OCI-LY3 (cell line): ENCODE measurements at regions not wholly inside any gene's neighbourhood (a gene's known extent, or its start where the extent isn't known, plus 50 kb on each side); places are given as distances from the start of the nearest gene placed in this dataset.

Source experiments
- H2AFZ ChIP-seq: fragments of 200-600, 300-600 bp; shearing (Covaris generic); 2 replicates; pipeline ENCODE4 v1.6.0; 2014; ENCODE audit warnings: antibody characterized with exemption, low read depth, low read length
- H3K27ac ChIP-seq: fragments of 200-600, 300-600 bp; sonication (generic); 2 replicates; pipeline ENCODE4 v1.5.1; 2014; ENCODE audit warnings: mild to moderate bottlenecking, low read length, moderate library complexity, mixed read lengths
- H3K27me3 ChIP-seq: fragments of 200-600, 300-600 bp; sonication (generic); 2 replicates; pipeline ENCODE4 v1.6.1; 2014; ENCODE audit warnings: low read depth, low read length, mixed read lengths
- H3K36me3 ChIP-seq: fragments of 200-600, 300-600 bp; sonication (generic); replicated peaks from 2 replicates; pipeline ENCODE3; 2014; ENCODE audit warnings: low read depth, low read length, mixed read lengths
- H3K4me1 ChIP-seq: fragments of 300-600, 200-600 bp; sonication (generic); 2 replicates; pipeline ENCODE4 v1.6.1; 2014; ENCODE audit warnings: low read length, mixed read lengths
- H3K4me2 ChIP-seq: fragments of 200-600, 300-600 bp; sonication (generic); 2 replicates; pipeline ENCODE4 v1.6.1; 2014; ENCODE audit warnings: low read length, mixed read lengths
- H3K4me3 ChIP-seq: fragments of 300-600, 200-600 bp; sonication (generic); 2 replicates; pipeline ENCODE4 v1.5.1; 2014; ENCODE audit warnings: antibody characterized with exemption, mild to moderate bottlenecking, low read length, moderate library complexity
- H3K79me2 ChIP-seq: fragments of 300-600, 200-600 bp; shearing (Covaris generic); 2 replicates; pipeline ENCODE4 v1.6.1; 2014; ENCODE audit warnings: mild to moderate bottlenecking, low read length, mixed read lengths
- H3K9ac ChIP-seq: fragments of 300-600, 200-600 bp; shearing (Covaris generic); 2 replicates; pipeline ENCODE4 v1.6.0; 2014; ENCODE audit warnings: mild to moderate bottlenecking, low read length, moderate library complexity
- H3K9me3 ChIP-seq: fragments of 200-600, 300-600 bp; shearing (Covaris generic); 2 replicates; pipeline ENCODE4 v1.6.1; 2014; ENCODE audit warnings: low read length, mixed read lengths; ENCODE audit not compliant: insufficient read depth
- H4K20me1 ChIP-seq: fragments of 200-600, 300-600 bp; sonication (generic); 2 replicates; pipeline ENCODE4 v1.6.1; 2016; ENCODE audit warnings: low read length, mixed read lengths; ENCODE audit not compliant: insufficient read depth
- EZH2phosphoT487 ChIP-seq: fragments of 200-600 bp; shearing (Covaris generic); IDR thresholded peaks from 2 replicates; pipeline ENCODE4 v1.6.1; 2018; ENCODE audit warnings: antibody characterized with exemption, mixed run types, low read depth
- TF ChIP-seq, protein P1 (sequence below): fragments of 200-600, 300-600 bp; sonication (generic); IDR thresholded peaks from 2 replicates; pipeline ENCODE4 v1.5.1; 2014; ENCODE audit warnings: antibody characterized with exemption, low read length, low read depth

DNA sequence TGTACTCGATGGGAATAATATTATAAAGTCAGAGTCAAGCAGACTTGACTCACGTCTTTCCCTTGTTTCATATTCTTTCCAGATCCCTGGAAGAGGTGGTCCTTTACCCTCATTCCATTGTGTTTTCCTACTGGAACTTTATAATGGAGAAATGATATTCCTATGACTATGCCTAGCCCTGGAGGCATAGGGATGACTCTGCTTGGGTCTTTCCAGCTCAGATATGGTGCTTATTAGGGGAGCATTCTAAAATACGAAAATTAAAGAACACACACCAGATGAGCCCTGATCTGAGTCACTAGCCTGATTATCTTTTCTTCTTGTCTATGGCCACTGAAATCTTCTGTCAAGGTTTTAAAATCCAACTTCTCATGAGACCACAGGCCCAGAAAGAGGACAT, 231.4 kb downstream of the ANKRD50 start:
- Histone ChIP-seq H3K4me1 (peaks cover 9% of the 10 kb centered on the region), H3K27me3 (no peaks in the 10 kb centered on the region), H3K9me3 (no peaks in the 10 kb centered on the region), H3K27ac (no peak overlapping the region), H3K36me3 (no peaks in the 10 kb centered on the region), H3K4me3 (no peak overlapping the region), H4K20me1 (no peaks in the 10 kb centered on the region), H2AFZ (no peak overlapping the region), H3K79me2 (no peaks in the 10 kb centered on the region), H3K4me2 (no peak overlapping the region), H3K9ac (no peak overlapping the region)
- TF ChIP-seq EZH2phosphoT487, result no peak
- TF ChIP-seq, protein P1, sequence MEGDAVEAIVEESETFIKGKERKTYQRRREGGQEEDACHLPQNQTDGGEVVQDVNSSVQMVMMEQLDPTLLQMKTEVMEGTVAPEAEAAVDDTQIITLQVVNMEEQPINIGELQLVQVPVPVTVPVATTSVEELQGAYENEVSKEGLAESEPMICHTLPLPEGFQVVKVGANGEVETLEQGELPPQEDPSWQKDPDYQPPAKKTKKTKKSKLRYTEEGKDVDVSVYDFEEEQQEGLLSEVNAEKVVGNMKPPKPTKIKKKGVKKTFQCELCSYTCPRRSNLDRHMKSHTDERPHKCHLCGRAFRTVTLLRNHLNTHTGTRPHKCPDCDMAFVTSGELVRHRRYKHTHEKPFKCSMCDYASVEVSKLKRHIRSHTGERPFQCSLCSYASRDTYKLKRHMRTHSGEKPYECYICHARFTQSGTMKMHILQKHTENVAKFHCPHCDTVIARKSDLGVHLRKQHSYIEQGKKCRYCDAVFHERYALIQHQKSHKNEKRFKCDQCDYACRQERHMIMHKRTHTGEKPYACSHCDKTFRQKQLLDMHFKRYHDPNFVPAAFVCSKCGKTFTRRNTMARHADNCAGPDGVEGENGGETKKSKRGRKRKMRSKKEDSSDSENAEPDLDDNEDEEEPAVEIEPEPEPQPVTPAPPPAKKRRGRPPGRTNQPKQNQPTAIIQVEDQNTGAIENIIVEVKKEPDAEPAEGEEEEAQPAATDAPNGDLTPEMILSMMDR, result no peak

DNA sequence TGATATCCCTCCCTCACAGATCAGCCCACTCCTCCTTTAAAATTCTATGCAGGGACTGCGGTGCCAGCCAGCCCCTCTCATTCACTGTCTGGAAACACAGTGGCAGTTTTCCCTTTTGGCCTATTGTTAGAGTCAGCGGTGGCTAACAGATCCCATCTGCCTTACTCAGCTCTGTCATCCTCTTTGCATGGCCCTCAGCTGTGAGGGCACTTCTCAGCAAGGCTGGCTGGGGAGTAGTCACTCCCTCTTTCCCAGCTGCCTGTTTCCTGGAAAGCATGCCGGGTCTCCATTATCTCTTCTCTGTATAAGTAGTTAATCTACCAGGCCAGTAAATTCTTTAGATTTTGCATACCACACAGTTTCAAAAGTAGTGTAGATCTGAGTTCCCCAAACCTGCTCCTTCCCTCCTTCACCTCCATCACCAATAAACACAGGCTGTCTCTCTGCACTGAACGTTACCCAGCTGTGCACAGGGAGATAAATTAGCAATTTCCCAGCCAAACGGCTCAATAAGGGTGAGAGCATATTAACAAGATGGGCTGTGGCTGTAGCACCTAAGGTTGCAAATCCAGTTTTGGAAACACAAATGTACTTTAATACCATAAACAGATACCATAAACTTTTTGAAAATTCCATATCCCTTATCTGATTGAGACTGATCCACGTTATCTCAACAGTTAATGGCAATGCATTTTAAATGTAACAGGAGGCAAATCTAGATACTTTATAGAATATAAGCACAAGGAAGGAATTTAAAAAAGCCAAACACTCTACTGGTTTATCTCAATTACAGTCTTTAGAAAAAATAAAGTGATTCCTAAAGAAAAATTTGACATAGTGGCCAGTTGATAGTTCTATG, 229.3 kb downstream of the ANKRD50 start:
- H3K4me1 ChIP-seq, result peaks cover 9% of the 10 kb centered on the region

DNA sequence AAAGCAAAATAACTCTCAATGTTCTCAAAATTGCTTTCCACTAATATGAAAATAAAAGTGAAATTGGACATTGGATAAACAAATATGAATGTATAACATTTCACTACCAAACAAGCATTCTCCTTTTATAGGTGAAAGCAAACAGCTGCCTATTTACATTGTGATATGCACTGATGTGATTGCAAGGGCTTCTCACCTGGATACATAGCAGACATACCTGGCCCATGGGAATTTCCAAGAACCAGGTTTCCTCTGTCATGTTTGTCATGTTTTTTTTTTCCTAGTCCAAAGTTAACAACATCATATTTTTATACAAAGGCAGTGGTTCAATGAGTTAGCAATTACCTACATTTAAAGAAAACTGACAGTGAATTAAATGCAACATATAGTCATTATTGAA, 228.5 kb downstream of the ANKRD50 start:
- Histone ChIP-seq H3K27me3 (no peaks in the 10 kb centered on the region), H3K4me2 (no peak overlapping the region), H3K27ac (no peak overlapping the region), H4K20me1 (no peaks in the 10 kb centered on the region), H3K4me3 (no peak overlapping the region), H3K9ac (no peak overlapping the region), H2AFZ (no peak overlapping the region), H3K9me3 (no peaks in the 10 kb centered on the region), H3K79me2 (no peaks in the 10 kb centered on the region), H3K4me1 (peaks cover 9% of the 10 kb centered on the region), H3K36me3 (no peaks in the 10 kb centered on the region)
- TF ChIP-seq, protein P1, result no peak
- no peak for TF ChIP-seq EZH2phosphoT487

More for the DNA sequence above, 229.3 kb downstream of the ANKRD50 start:
- TF ChIP-seq, protein P1, result no peak
- TF ChIP-seq EZH2phosphoT487, result no peak
- H3K27me3 ChIP-seq, result no peaks in the 10 kb centered on the region
- no peaks in the 10 kb centered on the region for H4K20me1 ChIP-seq
- H2AFZ ChIP-seq, result no peak overlapping the region
- peak overlapping the region; percentile 17; the same call in 1 of the 2 replicates for H3K4me2 ChIP-seq
- H3K9ac ChIP-seq, result no peak overlapping the region
- H3K4me3 ChIP-seq, result no peak overlapping the region
- H3K36me3 ChIP-seq, result no peaks in the 10 kb centered on the region
- H3K27ac ChIP-seq, result no peak overlapping the region
- no peaks in the 10 kb centered on the region for H3K79me2 ChIP-seq
- no peaks in the 10 kb centered on the region for H3K9me3 ChIP-seq

DNA sequence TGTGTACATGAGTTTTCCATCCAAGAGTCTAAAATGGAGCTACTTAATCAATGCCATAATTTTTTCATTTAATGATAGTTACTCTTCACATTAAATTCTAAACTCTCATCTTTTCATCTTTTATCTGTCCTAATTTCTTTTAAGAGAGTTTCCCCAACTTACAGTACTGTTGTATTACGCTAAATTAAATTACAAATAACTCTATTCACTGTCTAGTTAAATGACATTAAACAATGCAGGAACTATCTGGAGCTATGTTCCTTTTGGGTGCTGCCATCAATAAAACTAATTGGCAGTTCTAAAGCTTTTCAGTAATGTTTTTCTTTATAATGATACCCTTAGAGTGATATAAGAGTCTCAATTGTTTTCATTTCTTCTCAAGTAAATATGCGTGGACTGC, 227.6 kb downstream of the ANKRD50 start:
- no peaks in the 10 kb centered on the region for H3K36me3 ChIP-seq
- H3K9me3 ChIP-seq, result no peaks in the 10 kb centered on the region
- H3K4me3 ChIP-seq, result no peak overlapping the region
- no peaks in the 10 kb centered on the region for H4K20me1 ChIP-seq
- no peak overlapping the region for H2AFZ ChIP-seq
- TF ChIP-seq, protein P1, result no peak
- TF ChIP-seq EZH2phosphoT487, result no peak
- H3K27ac ChIP-seq, result no peak overlapping the region
- no peak overlapping the region for H3K4me2 ChIP-seq
- no peaks in the 10 kb centered on the region for H3K27me3 ChIP-seq
- H3K9ac ChIP-seq, result no peak overlapping the region
- H3K79me2 ChIP-seq, result no peaks in the 10 kb centered on the region
- H3K4me1 ChIP-seq, result peaks cover 9% of the 10 kb centered on the region
